ENCODE measurements at regions not wholly inside any gene's neighbourhood (a gene's known extent, or its start where the extent isn't known, plus 50 kb on each side); places are given as distances from the start of the nearest gene placed in this dataset.

DNA sequence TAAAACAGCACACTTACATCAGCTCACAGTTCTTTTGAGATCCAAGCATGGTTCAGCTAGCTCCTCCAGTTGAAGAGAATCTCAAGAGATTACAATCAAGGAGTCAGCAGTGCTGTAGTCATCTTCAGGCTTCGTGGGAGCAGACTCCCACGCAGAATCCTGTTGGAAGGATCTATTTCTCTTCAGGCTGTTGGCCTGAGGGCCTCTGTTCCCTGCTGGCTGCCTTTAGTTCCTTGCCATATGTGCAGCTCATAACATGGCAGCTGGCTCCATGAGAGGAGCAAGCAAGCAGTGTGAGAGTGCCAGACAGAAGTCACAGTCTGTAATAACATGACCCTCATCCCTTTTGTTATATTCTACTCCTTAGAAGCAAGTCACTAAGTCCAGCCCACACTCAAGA is 168.6 kb downstream of the COX18 start:
- no peak for TF ChIP-seq POLR2A (IDR thresholded peaks at IDR 0.05)
- TF ChIP-seq, protein P1, sequence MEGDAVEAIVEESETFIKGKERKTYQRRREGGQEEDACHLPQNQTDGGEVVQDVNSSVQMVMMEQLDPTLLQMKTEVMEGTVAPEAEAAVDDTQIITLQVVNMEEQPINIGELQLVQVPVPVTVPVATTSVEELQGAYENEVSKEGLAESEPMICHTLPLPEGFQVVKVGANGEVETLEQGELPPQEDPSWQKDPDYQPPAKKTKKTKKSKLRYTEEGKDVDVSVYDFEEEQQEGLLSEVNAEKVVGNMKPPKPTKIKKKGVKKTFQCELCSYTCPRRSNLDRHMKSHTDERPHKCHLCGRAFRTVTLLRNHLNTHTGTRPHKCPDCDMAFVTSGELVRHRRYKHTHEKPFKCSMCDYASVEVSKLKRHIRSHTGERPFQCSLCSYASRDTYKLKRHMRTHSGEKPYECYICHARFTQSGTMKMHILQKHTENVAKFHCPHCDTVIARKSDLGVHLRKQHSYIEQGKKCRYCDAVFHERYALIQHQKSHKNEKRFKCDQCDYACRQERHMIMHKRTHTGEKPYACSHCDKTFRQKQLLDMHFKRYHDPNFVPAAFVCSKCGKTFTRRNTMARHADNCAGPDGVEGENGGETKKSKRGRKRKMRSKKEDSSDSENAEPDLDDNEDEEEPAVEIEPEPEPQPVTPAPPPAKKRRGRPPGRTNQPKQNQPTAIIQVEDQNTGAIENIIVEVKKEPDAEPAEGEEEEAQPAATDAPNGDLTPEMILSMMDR (IDR thresholded peaks at IDR 0.05) = no peak

Measured in Peyer's patch (tissue), 4 donors.